ENCODE measurements at regions not wholly inside any gene's neighbourhood (a gene's known extent, or its start where the extent isn't known, plus 50 kb on each side); places are given as distances from the start of the nearest gene placed in this dataset.
A peak's percentile ranks its signal among the peaks of the same experiment; 100 is the strongest.
"Not testable (repeated sequence)": the region's sequence is repeated elsewhere in the genome, so short reads cannot be mapped to it uniquely, and the experiment has no call there.

- DNase-seq (ENCODE audit: low read depth) = no peak
- no peak overlapping the region for H3K4me3 ChIP-seq (ENCODE audit: low read depth, low read length)
- no peak for TF ChIP-seq CTCF (conservative IDR thresholded peaks at IDR 0.05; ENCODE audit: low read depth, low read length)
These were observed 685.4 kb downstream of the PTPRU start for GRCh38 chr1:29921741-29922140.

GRCh38 chr1:29920784-29921183 lies 684.5 kb downstream of the PTPRU start:
- no peak overlapping the region for H3K4me3 ChIP-seq (ENCODE audit: low read depth, low read length)
- no peak for DNase-seq (ENCODE audit: low read depth)
- no peak for TF ChIP-seq CTCF (conservative IDR thresholded peaks at IDR 0.05; ENCODE audit: low read depth, low read length)

- no peak for DNase-seq (ENCODE audit: low read depth)
- no peak for TF ChIP-seq CTCF (conservative IDR thresholded peaks at IDR 0.05; ENCODE audit: low read depth, low read length)
- H3K4me3 ChIP-seq (ENCODE audit: low read depth, low read length) = no peak overlapping the region
These were observed 684.0 kb downstream of the PTPRU start for GRCh38 chr1:29920316-29920715.

GRCh38 chr1:29919041-29919440 lies 682.7 kb downstream of the PTPRU start:
- not testable (repeated sequence) for DNase-seq (ENCODE audit: low read depth); H3K4me3 ChIP-seq (ENCODE audit: low read depth, low read length)

GRCh38 chr1:29916656-29917369 lies 680.5 kb downstream of the PTPRU start:
- TF ChIP-seq CTCF (conservative IDR thresholded peaks at IDR 0.05; ENCODE audit: low read depth, low read length) = no peak
- no peak for DNase-seq (ENCODE audit: low read depth)

GRCh38 chr1:29914936-29915335 lies 678.6 kb downstream of the PTPRU start:
- no peak for TF ChIP-seq CTCF (conservative IDR thresholded peaks at IDR 0.05; ENCODE audit: low read depth, low read length)
- no peak for DNase-seq (ENCODE audit: low read depth)
- H3K4me3 ChIP-seq (ENCODE audit: low read depth, low read length) = no peak overlapping the region

More at GRCh38 chr1:29916656-29917369, 680.5 kb downstream of the PTPRU start:
- no peak overlapping the region for H3K4me3 ChIP-seq (ENCODE audit: low read depth, low read length)

GRCh38 chr1:29912425-29912824 lies 676.1 kb downstream of the PTPRU start:
- peak; percentile 76 for TF ChIP-seq CTCF (conservative IDR thresholded peaks at IDR 0.05; ENCODE audit: low read depth, low read length)
- no peak for DNase-seq (ENCODE audit: low read depth)
- H3K4me3 ChIP-seq (ENCODE audit: low read depth, low read length) = no peak overlapping the region

All from epithelial cell of proximal tubule (primary cell).